Transverse colon (tissue), 3 donors: ENCODE measurements at regions not wholly inside any gene's neighbourhood (a gene's known extent, or its start where the extent isn't known, plus 50 kb on each side); places are given as distances from the start of the nearest gene placed in this dataset.

Source experiments
- EP300 ChIP-seq: sonication (generic); formaldehyde crosslinking; IDR thresholded peaks from one replicate; pipeline ENCODE4 v1.6.1; 2017; ENCODE audit warnings: antibody characterized with exemption, low read depth
- POLR2A ChIP-seq: fragments of 450-650 bp; IDR thresholded peaks from one replicate; pipeline ENCODE4 v1.6.1; 2016; ENCODE audit warnings: antibody characterized with exemption, mild to moderate bottlenecking, moderate library complexity
- TF ChIP-seq, protein P1 (sequence below), 5 experiments: fragments of 200-600 bp in 3 of 5; fragments of 450-650 bp in 2 of 5; sonication (generic) in 3 of 5; IDR thresholded peaks; 1 replicate in 2 of 5; 2 replicates in 3 of 5; pipeline ENCODE4 v1.5.1; 2016 to 2017; ENCODE audit warnings: antibody characterized with exemption in 5 of 5, inconsistent platforms in 3 of 5, mild to moderate bottlenecking in 2 of 5, moderate library complexity in 1 of 5

DNA sequence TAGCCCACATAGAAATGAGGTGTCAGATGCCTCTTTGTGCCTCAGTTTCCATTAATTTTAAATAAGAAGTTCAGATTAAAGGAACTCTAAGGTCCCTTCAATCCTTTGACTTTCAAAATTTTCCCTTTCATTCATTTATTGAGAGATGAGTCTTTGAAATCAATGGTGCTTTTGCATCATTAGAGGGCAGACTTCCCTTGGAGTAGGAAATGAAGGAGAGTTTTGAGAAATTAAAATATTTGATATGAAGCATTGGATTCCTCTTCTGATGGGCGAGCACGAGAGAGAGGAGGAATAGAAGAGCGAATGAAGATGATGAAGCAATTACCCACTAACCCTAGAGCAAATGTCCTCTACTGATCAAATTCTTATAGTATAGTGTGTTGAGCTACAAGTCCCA, 105.7 kb downstream of the EDN1 start:
- TF ChIP-seq EP300 (no peak), POLR2A (no peak)
- TF ChIP-seq, protein P1, sequence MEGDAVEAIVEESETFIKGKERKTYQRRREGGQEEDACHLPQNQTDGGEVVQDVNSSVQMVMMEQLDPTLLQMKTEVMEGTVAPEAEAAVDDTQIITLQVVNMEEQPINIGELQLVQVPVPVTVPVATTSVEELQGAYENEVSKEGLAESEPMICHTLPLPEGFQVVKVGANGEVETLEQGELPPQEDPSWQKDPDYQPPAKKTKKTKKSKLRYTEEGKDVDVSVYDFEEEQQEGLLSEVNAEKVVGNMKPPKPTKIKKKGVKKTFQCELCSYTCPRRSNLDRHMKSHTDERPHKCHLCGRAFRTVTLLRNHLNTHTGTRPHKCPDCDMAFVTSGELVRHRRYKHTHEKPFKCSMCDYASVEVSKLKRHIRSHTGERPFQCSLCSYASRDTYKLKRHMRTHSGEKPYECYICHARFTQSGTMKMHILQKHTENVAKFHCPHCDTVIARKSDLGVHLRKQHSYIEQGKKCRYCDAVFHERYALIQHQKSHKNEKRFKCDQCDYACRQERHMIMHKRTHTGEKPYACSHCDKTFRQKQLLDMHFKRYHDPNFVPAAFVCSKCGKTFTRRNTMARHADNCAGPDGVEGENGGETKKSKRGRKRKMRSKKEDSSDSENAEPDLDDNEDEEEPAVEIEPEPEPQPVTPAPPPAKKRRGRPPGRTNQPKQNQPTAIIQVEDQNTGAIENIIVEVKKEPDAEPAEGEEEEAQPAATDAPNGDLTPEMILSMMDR (IDR thresholded peaks at IDR 0.05), result no peak
